ENCODE measurements at regions not wholly inside any gene's neighbourhood (a gene's known extent, or its start where the extent isn't known, plus 50 kb on each side); places are given as distances from the start of the nearest gene placed in this dataset.

DNA sequence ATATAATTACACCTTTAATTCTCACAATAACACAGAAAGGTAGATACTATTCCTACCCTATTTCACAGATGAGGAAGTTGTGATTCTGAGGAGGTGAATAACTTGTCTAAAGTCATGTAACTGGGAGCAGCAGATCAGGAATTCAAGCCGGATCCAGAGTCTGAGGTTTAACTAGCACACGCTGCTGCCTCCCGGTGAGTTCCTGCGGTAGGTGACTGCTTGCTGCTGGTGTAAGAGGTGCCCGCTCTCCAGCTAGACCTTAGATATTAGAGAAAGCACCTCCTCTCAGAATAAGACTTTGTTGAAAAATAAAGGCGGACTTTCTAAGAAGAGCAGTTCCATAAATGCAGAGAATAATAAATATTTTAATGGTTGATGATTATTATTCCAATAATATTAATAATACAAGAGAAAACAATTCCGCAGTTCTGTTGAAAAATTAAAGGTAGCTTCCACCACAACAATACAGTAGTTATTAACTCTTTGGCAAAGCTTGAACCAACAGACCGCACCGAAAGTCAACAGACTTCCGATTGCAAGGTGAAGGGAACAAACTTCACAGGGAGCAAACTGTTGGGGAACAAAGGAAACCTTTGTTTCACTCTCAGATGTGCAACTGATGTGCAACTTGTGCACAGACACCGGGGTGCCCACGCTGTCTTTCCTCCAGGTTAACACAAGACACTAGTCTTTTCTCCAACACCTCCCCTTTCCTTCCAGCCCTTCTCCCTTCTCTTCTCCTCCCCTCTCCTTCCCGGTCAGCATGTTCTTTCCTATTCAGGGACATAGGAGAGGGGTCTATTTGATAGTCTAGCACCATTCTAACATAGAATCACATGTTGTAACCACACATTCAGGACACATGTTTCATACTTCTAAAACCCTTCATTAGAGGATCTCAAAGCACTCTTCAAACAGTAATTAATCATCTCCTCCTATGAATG, 73.2 kb upstream of the EGLN3 start:
- DNase-seq (ENCODE audit: low read depth in 2 of 2): no peak

DNA sequence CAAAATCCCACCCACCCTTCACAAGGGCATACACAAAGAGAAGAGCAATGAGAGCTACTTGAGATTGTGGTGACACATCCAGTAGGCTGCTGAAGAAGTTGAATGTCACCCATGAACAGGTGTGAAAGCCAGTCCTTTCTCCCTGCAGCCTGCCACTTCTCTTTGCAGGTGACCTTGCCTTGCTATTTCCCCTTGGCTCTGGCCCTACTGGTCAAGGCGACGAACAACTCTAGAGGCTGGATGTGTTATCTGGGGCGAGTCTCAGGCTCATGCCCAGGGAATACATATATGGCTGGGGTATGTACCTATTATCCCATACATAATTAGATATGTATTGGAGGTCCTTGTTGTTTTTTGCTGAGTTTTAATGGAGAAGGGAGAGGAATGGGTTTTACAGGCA, 70.2 kb upstream of the EGLN3 start:
- no peak for DNase-seq (ENCODE audit: low read depth in 2 of 2)

DNA sequence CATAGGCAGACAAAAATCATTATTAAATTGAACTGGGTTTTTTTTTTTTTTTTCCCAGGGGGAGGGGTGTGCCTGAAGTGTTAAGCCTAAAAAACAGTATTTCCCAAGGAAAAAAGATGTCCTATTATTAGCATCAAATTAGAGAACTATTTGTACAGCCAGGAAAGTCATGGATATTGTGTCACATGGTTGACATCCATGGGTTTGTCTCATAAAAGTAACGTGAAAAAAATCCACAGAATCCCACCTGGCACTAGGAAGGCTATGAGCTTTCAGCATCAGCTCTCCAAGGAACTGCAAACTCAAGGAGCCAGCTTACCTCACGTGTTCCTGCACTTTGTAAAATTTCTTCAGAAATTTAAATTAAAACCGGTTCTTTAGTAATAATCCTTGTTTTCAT, 69.1 kb upstream of the EGLN3 start:
- DNase-seq (ENCODE audit: low read depth in 2 of 2): no peak

DNA sequence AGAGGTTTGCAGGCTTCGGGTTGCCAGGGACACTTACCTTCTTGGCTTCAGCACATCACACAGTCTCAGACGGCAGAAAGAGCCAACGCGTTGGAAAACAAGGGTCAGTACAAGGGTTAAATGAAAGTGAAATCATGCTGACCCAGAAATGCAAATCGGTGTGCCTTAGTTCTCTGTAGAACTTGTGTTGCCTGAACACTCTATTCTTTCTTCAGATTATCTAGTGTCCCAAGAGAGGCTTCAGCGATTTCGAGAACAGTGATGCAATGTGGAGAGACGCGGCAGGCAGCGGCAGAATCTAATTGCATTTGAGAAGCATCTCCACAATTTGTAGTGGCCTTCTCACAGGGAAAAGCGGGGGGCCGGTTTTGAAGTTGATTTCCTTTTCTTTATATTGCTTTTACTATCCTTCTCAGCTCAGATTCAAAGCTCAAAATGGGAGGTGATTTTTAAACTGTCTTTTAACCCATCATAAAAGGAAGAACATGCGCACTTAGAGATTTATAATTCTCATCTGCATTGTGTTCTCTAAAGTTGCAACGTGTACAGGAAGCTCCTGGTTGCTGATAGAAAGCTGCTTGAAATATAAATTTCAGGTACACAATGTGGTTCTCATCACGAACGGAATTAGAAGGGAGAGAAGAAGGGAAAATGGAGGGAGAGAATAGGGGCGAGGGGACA, 67.8 kb upstream of the EGLN3 start:
- DNase-seq (ENCODE audit: low read depth in 2 of 2): no peak

DNA sequence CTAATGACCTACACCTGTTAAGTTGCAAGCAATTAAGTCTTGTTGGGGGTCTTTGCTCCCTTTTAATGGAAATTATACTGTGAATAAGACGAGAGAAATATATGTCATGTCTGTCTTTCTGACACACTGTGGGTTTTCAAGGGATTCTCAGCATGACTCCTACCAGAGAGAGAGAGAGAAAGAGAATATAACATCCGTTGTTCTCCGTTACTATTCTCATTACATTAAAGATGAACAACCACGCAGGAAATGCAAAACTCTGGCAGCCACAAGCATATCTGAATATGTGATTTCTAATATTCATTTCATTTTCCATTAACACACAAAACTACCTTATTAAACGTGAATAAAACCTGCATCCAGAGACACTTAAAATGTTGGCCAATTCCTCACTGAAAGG, 67.3 kb upstream of the EGLN3 start:
- no peak for DNase-seq (ENCODE audit: low read depth in 2 of 2)

DNA sequence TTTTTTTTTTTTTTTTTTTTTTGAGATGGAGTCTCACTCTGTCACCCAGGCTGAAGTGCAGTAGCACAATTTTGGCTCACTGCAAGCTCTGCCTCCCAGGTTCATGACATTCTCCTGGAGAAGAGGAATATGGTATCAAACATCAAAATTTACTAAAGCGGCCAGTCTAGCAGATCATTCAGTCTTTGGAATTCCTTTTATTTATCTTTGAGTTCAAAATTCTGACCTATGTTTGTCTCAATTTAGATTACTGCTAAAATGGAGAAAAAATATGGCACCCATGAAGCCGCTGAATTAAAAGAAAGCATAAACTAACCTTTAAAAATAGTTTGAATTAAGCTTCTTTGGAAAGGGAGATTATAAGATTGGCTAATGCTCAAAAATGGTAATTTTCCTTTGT, 64.5 kb upstream of the EGLN3 start:
- no peak for DNase-seq (ENCODE audit: low read depth in 2 of 2)

DNA sequence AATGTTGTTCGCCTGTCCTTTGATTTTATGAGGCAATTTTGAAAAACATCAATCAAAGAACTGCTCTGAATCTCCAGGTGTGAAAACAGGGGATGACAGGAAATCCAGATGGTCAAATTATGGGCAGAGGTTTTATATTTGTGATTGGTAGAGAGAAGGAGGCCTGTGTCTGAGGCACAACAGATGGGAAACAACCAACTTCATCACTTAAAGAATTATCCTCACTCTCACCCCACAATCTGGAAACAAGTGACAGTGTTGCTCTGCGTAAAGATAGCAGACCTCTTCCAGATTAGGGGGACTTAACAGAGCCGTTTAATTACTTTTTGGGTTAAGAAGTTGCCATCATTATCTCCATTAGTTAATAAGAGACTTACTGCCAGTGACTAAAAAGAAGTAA, 64.1 kb upstream of the EGLN3 start:
- DNase-seq (ENCODE audit: low read depth in 2 of 2): no peak

DNA sequence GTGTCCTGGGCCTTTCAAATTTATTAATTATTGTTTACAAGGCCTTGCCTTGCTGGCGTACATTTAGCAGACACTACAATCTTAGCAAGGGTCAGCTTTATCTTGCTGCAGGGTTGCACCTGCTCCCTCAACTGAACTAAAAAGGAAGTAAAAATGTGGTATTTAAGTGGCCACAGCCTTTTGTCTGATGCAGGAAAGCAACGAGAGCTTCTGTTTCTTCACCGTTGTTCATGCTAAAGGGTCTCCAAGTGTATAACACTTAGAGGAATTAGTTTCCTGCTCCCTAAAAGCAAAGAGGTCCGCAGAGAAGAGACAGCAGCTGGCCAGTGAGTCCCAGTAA, 62.8 kb upstream of the EGLN3 start:
- no peak for DNase-seq (ENCODE audit: low read depth in 2 of 2)

DNA sequence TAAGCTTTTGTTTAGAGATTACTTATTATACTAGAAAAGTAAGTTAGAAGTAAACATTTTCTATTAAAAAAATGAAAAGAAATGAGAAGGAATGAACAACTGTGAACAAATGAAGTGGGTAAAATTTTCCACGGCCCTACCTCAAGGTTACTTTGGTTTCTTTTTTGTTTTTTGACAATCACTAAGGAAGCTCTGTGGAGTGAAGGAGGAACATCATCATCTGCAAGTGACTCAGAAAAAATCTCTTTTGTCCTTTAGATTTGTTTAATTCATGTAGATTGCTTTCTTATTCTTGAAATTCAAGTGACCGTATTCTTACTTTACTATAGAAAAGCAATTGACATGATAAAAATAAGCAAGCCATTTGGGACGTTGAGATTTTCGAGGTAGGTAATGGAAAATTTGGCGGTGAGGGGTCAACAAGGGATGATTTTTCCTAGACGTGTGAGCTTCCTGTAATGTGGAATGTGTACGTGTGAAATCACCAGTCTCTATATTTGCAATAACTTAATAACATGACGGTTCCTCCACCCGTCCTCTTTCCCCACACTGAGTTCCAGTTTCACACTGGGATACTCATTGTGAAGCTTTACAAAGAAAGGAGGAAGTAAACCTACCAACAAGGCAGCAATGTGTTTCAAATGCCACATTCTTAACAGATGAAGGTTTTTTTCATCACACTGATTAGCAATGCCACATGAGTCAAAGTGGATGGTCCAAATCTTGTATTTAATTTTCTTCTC, 62.3 kb upstream of the EGLN3 start:
- no peak for DNase-seq (ENCODE audit: low read depth in 2 of 2)

DNA sequence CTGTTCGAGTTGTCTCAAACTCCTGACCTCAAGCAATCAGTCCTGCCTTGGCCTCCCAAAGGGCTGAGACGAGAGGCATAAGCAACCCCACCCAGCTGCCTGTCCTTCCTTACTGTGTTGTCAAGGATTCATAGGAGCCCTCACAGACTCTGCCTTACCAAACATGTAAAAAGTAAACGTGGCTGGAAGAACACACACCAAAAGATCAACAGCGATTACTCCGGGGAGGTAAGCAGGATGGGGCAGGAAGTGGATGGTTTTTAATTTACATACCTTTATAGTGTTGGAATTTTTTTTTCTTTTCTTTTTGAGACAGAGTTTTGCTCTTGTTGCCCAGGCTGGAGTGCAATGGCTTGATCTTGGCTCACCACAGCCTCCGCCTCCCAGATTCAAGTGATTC, 61.5 kb upstream of the EGLN3 start:
- no peak for DNase-seq (ENCODE audit: low read depth in 2 of 2)

DNA sequence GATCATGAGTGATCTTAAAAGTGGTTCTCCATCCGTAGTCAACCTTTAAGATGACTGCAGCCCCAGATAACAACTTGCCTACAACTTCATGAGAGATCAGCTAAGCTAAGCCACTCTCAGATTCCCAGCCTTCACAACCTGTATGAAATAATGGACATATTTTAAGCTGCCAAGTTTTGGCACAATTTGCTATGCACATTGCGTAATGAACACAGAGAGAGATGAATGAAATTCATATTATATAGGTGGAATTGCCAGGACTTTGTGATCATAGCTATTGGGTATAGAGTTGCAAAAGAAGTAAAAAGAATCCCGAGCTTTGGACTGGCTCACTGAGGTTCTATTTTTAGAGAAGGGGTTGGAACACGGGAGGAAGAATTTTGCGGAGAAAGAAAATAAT, 59.1 kb upstream of the EGLN3 start:
- no peak for DNase-seq (ENCODE audit: low read depth in 2 of 2)

DNA sequence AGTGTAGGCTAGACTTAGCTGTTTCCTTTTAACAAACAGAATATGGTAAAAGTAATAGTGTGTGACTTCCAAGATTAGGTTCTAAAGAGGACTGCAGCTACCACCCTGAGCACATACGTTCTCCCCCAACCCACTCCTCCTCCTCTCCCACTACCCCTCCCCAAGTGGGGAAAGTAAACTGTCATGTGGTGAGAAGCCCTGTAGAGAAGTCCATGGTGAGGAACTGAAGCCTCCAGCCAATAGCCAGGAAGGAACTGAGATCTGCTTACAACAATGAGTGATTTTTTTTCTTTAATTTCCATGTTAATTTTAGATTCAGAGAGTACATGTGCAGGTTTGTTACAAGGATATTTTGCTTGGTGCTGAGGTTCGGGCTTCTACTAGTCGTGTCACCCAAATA, 57.0 kb upstream of the EGLN3 start:
- DNase-seq (ENCODE audit: low read depth in 2 of 2): no peak

DNA sequence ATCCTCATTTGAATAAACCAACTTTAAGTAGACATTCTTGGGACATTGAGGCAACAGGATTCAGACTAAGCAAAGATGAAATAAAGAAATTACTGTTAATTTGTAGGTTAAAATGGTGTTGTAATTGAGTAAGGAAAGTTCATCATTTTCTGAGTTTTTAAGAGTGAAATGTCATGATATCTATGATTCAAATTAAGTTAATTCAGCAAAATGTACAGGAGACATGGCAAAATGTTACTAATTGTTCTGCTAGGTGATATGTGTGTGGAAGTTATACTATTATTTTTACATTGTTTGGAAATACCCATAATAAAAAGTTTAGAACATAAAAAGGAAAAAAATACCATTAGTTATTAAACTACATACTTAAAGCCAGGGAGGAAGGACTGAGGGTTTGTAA, 55.0 kb upstream of the EGLN3 start:
- DNase-seq (ENCODE audit: low read depth in 2 of 2): no peak

DNA sequence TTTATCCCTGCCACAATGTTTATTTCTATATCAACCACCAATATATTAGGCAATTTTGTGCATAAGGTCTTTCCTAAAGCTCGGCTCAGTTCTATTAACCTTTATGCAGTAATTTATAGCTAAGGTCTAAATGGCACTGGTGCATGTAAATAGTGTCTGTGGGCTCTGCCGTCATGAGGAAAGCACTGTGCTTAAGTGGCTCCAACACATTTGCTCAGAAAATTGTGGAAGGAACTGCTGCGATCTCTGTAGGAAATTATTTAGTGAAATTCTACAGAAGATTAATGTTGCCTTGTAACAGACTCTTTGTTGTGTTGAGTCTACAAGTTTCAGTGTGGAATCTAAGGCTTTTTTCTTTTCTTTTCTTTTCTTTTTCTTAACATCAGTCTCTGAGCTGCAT, 54.0 kb upstream of the EGLN3 start:
- DNase-seq (ENCODE audit: low read depth in 2 of 2): no peak

DNA sequence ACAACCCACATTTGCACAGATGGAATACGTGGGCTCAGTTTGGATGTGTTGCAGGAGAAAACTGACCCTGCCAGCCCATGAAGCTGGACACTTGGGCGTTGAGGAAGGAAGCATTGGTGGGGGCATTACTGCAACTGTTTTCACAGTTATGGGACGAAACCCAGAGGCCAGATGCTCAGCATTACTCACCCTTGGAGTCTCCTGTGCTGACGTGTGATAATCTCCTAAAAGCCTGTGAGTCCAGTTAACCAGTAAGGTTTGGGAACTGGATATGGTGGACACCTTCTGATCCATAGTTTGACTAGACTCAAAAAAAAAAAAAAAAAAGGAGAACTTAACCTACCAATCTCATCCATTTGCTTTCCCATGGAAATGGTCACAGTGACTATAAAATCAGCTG, 52.8 kb upstream of the EGLN3 start:
- DNase-seq (ENCODE audit: low read depth in 2 of 2): no peak

DNA sequence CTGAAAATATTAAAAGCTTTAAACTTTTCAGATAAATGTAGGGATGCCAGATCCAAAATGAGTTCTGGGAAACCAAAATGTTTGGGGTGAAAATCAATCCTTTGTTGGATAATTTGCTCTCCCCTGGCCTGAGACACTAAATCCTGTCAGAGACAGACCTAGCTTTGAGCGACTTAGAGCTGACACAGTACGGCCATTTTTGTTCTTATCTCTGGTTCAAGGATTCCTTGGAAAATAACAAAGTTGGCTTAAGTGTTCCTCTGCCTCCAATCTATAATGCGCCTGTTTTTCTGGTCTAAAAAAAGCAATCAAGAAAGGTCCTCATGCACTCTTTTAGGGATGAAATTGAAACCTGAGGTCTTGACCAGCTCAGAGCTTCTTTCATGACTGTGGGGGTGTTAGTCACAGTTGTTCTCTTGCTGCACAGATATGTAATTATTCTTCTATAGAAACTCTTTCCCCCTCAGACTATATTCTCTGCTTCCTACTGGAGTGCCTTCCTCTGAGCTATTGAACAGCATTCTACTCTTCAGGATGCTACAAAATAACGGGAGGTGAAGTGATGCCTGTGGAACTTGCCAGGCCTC, 52.3 kb upstream of the EGLN3 start:
- DNase-seq (ENCODE audit: low read depth in 2 of 2): no peak
